Neural progenitor cell (in vitro differentiated cells): ENCODE measurements at regions not wholly inside any gene's neighbourhood (a gene's known extent, or its start where the extent isn't known, plus 50 kb on each side); places are given as distances from the start of the nearest gene placed in this dataset.

Experiments
- DNase-seq: peaks from one replicate; pipeline ENCODE4 v3.0.0-alpha.2; 2016; ENCODE audit warnings: low spot score
- H2AFZ ChIP-seq: fragments of 200-600 bp; sonication (generic); replicated peaks from 2 replicates; pipeline ENCODE4 v1.6.1; 2016; ENCODE audit warnings: antibody characterized with exemption
- H3F3A ChIP-seq: fragments of 200-600 bp; sonication (generic); 2 replicates; pipeline ENCODE4 v1.6.1; 2016; ENCODE audit warnings: antibody characterized with exemption, low read depth
- H3K27ac ChIP-seq: fragments of 200-600 bp; sonication (generic); 2 replicates; pipeline ENCODE4 v1.5.1; 2016; ENCODE audit warnings: mild to moderate bottlenecking
- H3K27me3 ChIP-seq: fragments of 200-600 bp; sonication (generic); 2 replicates; pipeline ENCODE4 v1.6.1; 2016; ENCODE audit warnings: mild to moderate bottlenecking, moderate library complexity
- H3K36me3 ChIP-seq: fragments of 200-600 bp; sonication (generic); 2 replicates; pipeline ENCODE4 v1.5.1; 2016
- H3K4me1 ChIP-seq: fragments of 200-600 bp; sonication (generic); 2 replicates; pipeline ENCODE4 v1.6.1; 2016; ENCODE audit warnings: mixed run types
- H3K4me2 ChIP-seq: fragments of 200-600 bp; sonication (generic); 2 replicates; pipeline ENCODE4 v1.6.1; 2016
- H3K4me3 ChIP-seq: fragments of 200-600 bp; sonication (generic); 2 replicates; pipeline ENCODE4 v1.5.1; 2016
- H3K79me2 ChIP-seq: fragments of 200-600 bp; sonication (generic); 2 replicates; pipeline ENCODE4 v1.6.1; 2016; ENCODE audit warnings: low read depth
- H3K9ac ChIP-seq: fragments of 200-600 bp; sonication (generic); 2 replicates; pipeline ENCODE4 v1.6.1; 2016
- H3K9me3 ChIP-seq: fragments of 200-600 bp; sonication (generic); 2 replicates; pipeline ENCODE4 v1.5.1; 2016; ENCODE audit warnings: low read depth
- H4K20me1 ChIP-seq: fragments of 200-600 bp; sonication (generic); 2 replicates; pipeline ENCODE4 v1.6.1; 2016; ENCODE audit warnings: low read depth
- H3K27ac Mint-ChIP-seq: 3 replicates; pipeline ENCODE4 v1.8.0; 2021; ENCODE audit warnings: mixed read lengths
- H3K27me3 Mint-ChIP-seq: 2 replicates; pipeline ENCODE4 v1.8.0; 2022; ENCODE audit warnings: low read depth, mild to moderate bottlenecking, inconsistent platforms, moderate library complexity, mixed read lengths; ENCODE audit not compliant: insufficient read depth
- H3K36me3 Mint-ChIP-seq: 3 replicates; pipeline ENCODE4 v1.8.0; 2021; ENCODE audit warnings: mixed read lengths
- H3K4me1 Mint-ChIP-seq: 3 replicates; pipeline ENCODE4 v1.8.0; 2021; ENCODE audit warnings: mixed read lengths
- H3K4me3 Mint-ChIP-seq: 3 replicates; pipeline ENCODE4 v1.8.0; 2021; ENCODE audit warnings: mild to moderate bottlenecking, moderate library complexity, mixed read lengths
- H3K9me3 Mint-ChIP-seq: 3 replicates; pipeline ENCODE4 v1.8.0; 2020; ENCODE audit warnings: mixed read lengths
- EZH2 ChIP-seq: fragments of 200-600 bp; sonication (generic); IDR thresholded peaks from 2 replicates; pipeline ENCODE4 v1.6.1; 2017; ENCODE audit warnings: antibody characterized with exemption, mild to moderate bottlenecking, moderate library complexity
- EZH2phosphoT487 ChIP-seq: fragments of 200-600 bp; sonication (generic); IDR thresholded peaks from 2 replicates; pipeline ENCODE4 v1.6.1; 2017; ENCODE audit warnings: antibody characterized with exemption
- TF ChIP-seq, protein P1 (sequence below): fragments of 200-600 bp; sonication (generic); IDR thresholded peaks from 2 replicates; pipeline ENCODE4 v1.5.1; 2017; ENCODE audit warnings: antibody characterized with exemption, mild to moderate bottlenecking

DNA sequence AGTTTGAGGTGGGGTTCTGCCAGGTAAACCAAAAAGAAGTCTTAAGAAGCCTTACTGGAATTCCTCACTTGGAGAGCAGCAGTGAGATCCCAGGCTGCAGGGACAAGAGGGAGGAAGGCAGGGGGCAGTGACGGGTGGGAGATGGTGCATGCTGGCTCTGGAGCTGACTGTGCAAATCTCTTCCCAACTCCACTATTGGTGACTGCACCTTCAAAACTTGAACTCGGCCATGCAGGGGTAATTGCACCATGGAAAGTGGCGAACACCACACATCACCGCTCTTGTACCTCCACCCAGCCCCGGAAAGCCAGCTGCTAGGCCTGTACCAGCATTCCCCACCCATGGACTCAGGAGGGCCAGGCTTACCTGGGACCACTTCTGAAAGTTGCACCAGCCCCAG is 51.4 kb upstream of the CDR2 start:
- H3K9me3 ChIP-seq, result no peaks in the 10 kb centered on the region
- no peak overlapping the region for H3K4me3 ChIP-seq
- H3K27ac ChIP-seq, result no peak overlapping the region
- Mint-ChIP-seq H3K9me3 (no peaks in the 10 kb centered on the region), H3K36me3 (peaks cover 5% of the 10 kb centered on the region), H3K27me3 (no peaks in the 10 kb centered on the region), H3K4me1 (peaks cover 2% of the 10 kb centered on the region), H3K27ac (no peak overlapping the region), H3K4me3 (no peak overlapping the region)
- DNase-seq, result no peak
- H3K4me1 ChIP-seq, result no peaks in the 10 kb centered on the region
- H3K27me3 ChIP-seq, result no peaks in the 10 kb centered on the region
- no peak for TF ChIP-seq EZH2phosphoT487
- no peak for TF ChIP-seq EZH2
- TF ChIP-seq, protein P1, sequence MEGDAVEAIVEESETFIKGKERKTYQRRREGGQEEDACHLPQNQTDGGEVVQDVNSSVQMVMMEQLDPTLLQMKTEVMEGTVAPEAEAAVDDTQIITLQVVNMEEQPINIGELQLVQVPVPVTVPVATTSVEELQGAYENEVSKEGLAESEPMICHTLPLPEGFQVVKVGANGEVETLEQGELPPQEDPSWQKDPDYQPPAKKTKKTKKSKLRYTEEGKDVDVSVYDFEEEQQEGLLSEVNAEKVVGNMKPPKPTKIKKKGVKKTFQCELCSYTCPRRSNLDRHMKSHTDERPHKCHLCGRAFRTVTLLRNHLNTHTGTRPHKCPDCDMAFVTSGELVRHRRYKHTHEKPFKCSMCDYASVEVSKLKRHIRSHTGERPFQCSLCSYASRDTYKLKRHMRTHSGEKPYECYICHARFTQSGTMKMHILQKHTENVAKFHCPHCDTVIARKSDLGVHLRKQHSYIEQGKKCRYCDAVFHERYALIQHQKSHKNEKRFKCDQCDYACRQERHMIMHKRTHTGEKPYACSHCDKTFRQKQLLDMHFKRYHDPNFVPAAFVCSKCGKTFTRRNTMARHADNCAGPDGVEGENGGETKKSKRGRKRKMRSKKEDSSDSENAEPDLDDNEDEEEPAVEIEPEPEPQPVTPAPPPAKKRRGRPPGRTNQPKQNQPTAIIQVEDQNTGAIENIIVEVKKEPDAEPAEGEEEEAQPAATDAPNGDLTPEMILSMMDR, result no peak
- H4K20me1 ChIP-seq, result no peaks in the 10 kb centered on the region
- H3K4me2 ChIP-seq, result no peak overlapping the region
- H2AFZ ChIP-seq, result no peak overlapping the region
- H3K36me3 ChIP-seq, result no peaks in the 10 kb centered on the region
- H3K9ac ChIP-seq, result no peak overlapping the region
- H3K79me2 ChIP-seq, result no peaks in the 10 kb centered on the region
- H3F3A ChIP-seq, result no peaks in the 10 kb centered on the region

DNA sequence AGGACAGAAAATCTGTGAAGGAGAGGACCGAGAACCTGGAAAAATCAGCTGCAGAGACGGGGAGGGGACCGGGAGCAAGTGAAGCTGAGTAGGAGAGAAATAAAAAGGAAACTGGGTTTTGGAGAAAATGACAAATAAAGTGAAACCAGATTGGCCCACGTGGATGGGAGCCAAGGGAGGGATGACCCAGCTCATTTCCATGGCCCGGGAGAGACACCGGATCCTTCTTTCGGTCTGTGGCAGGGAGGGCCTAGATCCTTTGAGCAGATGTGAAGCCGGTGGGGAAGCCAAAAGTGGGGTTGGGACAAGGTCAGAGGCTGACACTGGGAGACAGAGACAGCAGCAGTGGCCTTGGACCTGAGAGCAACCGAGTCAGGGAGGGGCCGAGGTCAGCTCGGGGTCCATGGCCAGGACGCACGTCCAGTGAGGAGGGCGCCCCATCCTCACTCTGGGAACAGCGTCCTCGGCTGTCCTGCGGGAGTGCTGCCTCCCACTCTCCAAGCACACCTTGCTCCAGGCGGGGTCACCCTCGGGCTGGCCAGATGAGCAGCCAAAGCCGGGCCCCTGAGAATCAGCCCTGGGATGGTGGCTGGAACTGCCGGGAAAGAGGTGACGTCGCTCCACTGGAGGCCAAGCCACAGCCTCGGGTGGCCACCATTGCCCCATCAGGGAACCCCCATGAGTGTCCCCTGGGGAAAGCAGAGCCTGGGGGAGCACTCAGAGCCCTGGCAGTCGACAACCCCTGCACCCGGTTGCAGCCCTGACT is 50.8 kb upstream of the CDR2 start:
- no peaks in the 10 kb centered on the region for H3K27me3 Mint-ChIP-seq
- H3K9me3 ChIP-seq, result no peaks in the 10 kb centered on the region
- H3K36me3 ChIP-seq, result no peaks in the 10 kb centered on the region
- H3K27me3 ChIP-seq, result no peaks in the 10 kb centered on the region
- no peaks in the 10 kb centered on the region for H3K79me2 ChIP-seq
- no peaks in the 10 kb centered on the region for H3F3A ChIP-seq
- H3K4me1 ChIP-seq, result no peaks in the 10 kb centered on the region
- no peak overlapping the region for H3K27ac Mint-ChIP-seq
- no peak overlapping the region for H3K4me3 ChIP-seq
- no peak overlapping the region for H2AFZ ChIP-seq
- DNase-seq, result no peak
- no peaks in the 10 kb centered on the region for H3K9me3 Mint-ChIP-seq
- no peak overlapping the region for H3K4me2 ChIP-seq
- no peak for TF ChIP-seq EZH2
- TF ChIP-seq, protein P1, result no peak
- TF ChIP-seq EZH2phosphoT487, result no peak
- no peaks in the 10 kb centered on the region for H4K20me1 ChIP-seq
- H3K4me1 Mint-ChIP-seq, result no peaks in the 10 kb centered on the region
- H3K27ac ChIP-seq, result no peak overlapping the region
- H3K36me3 Mint-ChIP-seq, result peaks cover 5% of the 10 kb centered on the region
- H3K4me3 Mint-ChIP-seq, result no peak overlapping the region
- H3K9ac ChIP-seq, result no peak overlapping the region

DNA sequence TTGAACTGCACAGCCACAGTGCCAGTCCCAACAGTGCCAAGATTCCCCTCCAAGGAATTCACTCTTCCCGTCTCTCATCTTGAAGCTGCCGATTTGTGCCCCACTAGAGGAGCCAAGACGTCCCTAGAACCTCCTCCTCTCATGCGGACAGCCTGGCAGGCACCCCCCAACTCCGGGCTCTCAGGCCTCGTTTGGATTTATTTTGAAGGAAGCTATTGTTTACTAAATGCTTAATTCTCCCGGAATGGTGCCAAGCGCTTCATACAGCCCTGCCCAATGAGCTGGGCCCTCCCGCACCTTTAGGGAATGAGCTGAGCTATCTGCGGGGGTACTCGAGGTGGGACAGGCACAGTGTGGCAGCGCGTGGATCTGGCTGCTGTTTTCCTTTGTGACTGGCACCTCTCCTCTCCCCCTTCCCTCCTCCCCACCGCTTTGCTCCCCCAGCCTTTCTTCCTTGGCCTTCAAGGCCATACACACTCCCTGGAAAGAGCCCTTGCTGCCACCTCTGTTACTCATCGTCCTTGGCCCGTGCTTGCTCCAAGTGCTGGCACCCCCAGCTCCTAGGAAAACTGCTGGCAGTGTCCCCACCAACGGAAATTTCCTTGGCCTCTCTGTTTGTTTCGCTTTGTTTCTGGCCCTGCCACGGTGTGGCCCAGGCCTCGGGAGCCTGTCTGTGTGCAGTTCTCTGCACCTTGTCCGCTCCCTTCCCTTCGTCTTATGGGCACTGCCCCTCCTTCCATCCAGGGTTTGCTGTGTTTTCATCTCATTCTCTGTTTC is 49.9 kb upstream of the CDR2 start:
- Histone ChIP-seq H3K27me3 (no peaks in the 10 kb centered on the region), H2AFZ (no peak overlapping the region), H3K4me2 (no peak overlapping the region), H3K27ac (no peak overlapping the region), H3K79me2 (no peaks in the 10 kb centered on the region), H3K4me1 (no peaks in the 10 kb centered on the region), H3K9ac (no peak overlapping the region), H3K9me3 (no peaks in the 10 kb centered on the region), H4K20me1 (no peaks in the 10 kb centered on the region), H3K36me3 (no peaks in the 10 kb centered on the region), H3K4me3 (no peak overlapping the region), H3F3A (no peaks in the 10 kb centered on the region)
- no peak overlapping the region for H3K27ac Mint-ChIP-seq
- H3K36me3 Mint-ChIP-seq, result peaks cover 7% of the 10 kb centered on the region
- no peaks in the 10 kb centered on the region for H3K9me3 Mint-ChIP-seq
- no peaks in the 10 kb centered on the region for H3K27me3 Mint-ChIP-seq
- H3K4me1 Mint-ChIP-seq, result no peaks in the 10 kb centered on the region
- no peak for TF ChIP-seq EZH2phosphoT487
- TF ChIP-seq, protein P1, result no peak
- TF ChIP-seq EZH2, result no peak
- no peak for DNase-seq
- no peak overlapping the region for H3K4me3 Mint-ChIP-seq
